ENCODE measurements at regions not wholly inside any gene's neighbourhood (a gene's known extent, or its start where the extent isn't known, plus 50 kb on each side); places are given as distances from the start of the nearest gene placed in this dataset.

DNA sequence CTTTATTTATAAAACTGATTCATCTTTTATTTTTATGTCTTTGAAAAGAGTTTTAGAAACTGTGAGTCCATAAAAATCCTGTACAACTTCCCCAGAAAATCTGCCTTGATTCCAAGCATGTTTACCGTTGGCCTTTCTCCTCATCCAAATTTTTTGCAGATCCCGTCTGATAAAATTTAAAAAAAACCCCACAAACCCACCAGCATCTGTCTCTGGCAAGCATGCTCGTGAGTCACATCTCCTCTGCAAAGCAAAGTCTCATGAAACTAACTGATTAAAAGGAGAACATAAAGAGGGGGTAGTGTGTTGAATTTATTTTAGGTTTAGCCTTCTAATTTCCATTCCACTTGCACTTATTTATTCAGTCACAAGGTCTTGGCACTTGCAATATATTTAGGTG, 109.4 kb downstream of the MAT2B start:
- 27% methylated on average over 3 of the region's 3 CpGs for WGBS (ENCODE audit: insufficient coverage, low coverage, low lambda C conversion rate, missing lambda C conversion rate)
- Histone ChIP-seq H3K27ac (no peak overlapping the region), H3K9me3 (no peaks in the 10 kb centered on the region), H3K4me3 (no peak overlapping the region), H3K27me3 (no peaks in the 10 kb centered on the region), H3K36me3 (no peaks in the 10 kb centered on the region), H3K4me1 (no peaks in the 10 kb centered on the region)
- intact Hi-C loops (cut with DNase I): no loop called here
- ATAC-seq: no peak
- DNase-seq: no peak
- TF ChIP-seq CTCF (IDR thresholded peaks at IDR 0.05) (no peak), POLR2A (IDR thresholded peaks at IDR 0.05) (no peak)

GRCh38 chr5:163619273-163619934, 114.0 kb downstream of the MAT2B start:
- Histone ChIP-seq H3K27me3 (no peaks in the 10 kb centered on the region), H3K9me3 (no peaks in the 10 kb centered on the region), H3K27ac (no peak overlapping the region), H3K36me3 (no peaks in the 10 kb centered on the region), H3K4me3 (no peak overlapping the region), H3K4me1 (no peaks in the 10 kb centered on the region)
- 45% methylated on average over 3 of the region's 3 CpGs for WGBS (ENCODE audit: insufficient coverage, low coverage, low lambda C conversion rate, missing lambda C conversion rate)
- intact Hi-C loops (cut with DNase I): no loop called here
- TF ChIP-seq POLR2A (IDR thresholded peaks at IDR 0.05): no peak
- TF ChIP-seq CTCF (IDR thresholded peaks at IDR 0.05): no peak
- ATAC-seq (no peak), DNase-seq (no peak)

GRCh38 chr5:163619951-163620350, 114.5 kb downstream of the MAT2B start:
- WGBS (ENCODE audit: insufficient coverage, low coverage, low lambda C conversion rate, missing lambda C conversion rate): 58% methylated on average over 5 of the region's 5 CpGs
- intact Hi-C loops (cut with DNase I): no loop called here
- TF ChIP-seq POLR2A (IDR thresholded peaks at IDR 0.05): no peak
- no peak for TF ChIP-seq CTCF (IDR thresholded peaks at IDR 0.05)
- Histone ChIP-seq H3K4me1 (no peaks in the 10 kb centered on the region), H3K4me3 (no peak overlapping the region), H3K27me3 (no peaks in the 10 kb centered on the region), H3K36me3 (no peaks in the 10 kb centered on the region), H3K27ac (no peak overlapping the region), H3K9me3 (no peaks in the 10 kb centered on the region)
- ATAC-seq (no peak), DNase-seq (no peak)

DNA sequence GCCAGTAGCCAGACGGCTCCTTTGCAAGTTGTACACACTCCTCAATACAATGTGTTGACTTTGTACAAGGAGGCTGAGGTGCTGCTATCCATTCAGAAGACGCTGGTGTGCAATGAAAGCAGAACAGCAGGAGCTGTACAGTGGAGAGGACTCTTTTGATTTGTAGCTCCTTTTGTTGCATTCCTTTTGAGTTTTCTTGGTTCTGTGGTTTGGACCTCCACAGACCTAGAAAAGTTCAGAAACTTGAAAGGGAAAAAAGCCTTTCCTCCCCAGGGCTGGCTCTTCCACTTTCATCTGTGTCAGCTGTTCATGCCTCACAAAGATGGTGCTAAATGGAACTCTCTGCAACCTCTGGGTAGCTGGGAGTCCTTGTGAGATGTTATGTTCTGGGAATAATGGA, 117.4 kb downstream of the MAT2B start:
- H3K27ac ChIP-seq: no peak overlapping the region
- no peak overlapping the region for H3K4me3 ChIP-seq
- DNase-seq: no peak
- WGBS (ENCODE audit: insufficient coverage, low coverage, low lambda C conversion rate, missing lambda C conversion rate): 56% methylated on average over 2 of the region's 2 CpGs
- ATAC-seq: no peak
- H3K27me3 ChIP-seq: no peaks in the 10 kb centered on the region
- TF ChIP-seq CTCF (IDR thresholded peaks at IDR 0.05) (no peak), POLR2A (IDR thresholded peaks at IDR 0.05) (no peak)
- H3K9me3 ChIP-seq: no peaks in the 10 kb centered on the region
- H3K36me3 ChIP-seq: no peaks in the 10 kb centered on the region
- intact Hi-C loops (cut with DNase I): no loop called here
- no peaks in the 10 kb centered on the region for H3K4me1 ChIP-seq

DNA sequence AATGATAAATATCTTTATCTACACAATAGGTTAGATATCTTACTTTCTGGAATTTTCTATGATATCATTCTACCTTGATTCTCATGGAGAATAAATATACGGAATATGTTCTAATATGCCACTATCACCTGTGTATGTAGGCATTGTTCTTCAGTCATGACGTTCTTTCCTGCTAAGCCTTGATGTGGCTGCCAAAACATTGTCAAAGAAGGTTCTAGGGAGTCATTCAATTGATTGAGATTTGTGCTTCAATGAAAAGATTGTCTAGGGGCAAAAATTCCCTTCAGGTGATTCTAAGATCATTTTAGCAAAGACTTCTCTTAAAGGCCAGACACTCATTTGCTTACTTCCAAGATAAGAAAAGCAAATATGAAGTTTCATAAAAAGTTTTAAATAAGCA, 118.1 kb downstream of the MAT2B start:
- TF ChIP-seq CTCF (IDR thresholded peaks at IDR 0.05) (no peak), POLR2A (IDR thresholded peaks at IDR 0.05) (no peak)
- intact Hi-C loops (cut with DNase I): no loop called here
- no peaks in the 10 kb centered on the region for H3K4me1 ChIP-seq
- ATAC-seq: no peak
- H3K9me3 ChIP-seq: no peaks in the 10 kb centered on the region
- no peaks in the 10 kb centered on the region for H3K36me3 ChIP-seq
- no peak overlapping the region for H3K27ac ChIP-seq
- DNase-seq: no peak
- no peak overlapping the region for H3K4me3 ChIP-seq
- 57% methylated on average over 2 of the region's 2 CpGs for WGBS (ENCODE audit: insufficient coverage, low coverage, low lambda C conversion rate, missing lambda C conversion rate)
- no peaks in the 10 kb centered on the region for H3K27me3 ChIP-seq
